Mucosa of rectum (tissue), 2 donors: ENCODE measurements at regions not wholly inside any gene's neighbourhood (a gene's known extent, or its start where the extent isn't known, plus 50 kb on each side); places are given as distances from the start of the nearest gene placed in this dataset.

Experiments
- H3K27ac ChIP-seq, 2 donors: one replicate each; pipeline ENCODE4 v1.7.0; 2013; ENCODE audit warnings: inconsistent platforms in 2 of 2, low read depth in 2 of 2, low read length in 2 of 2
- H3K27me3 ChIP-seq, 2 donors: one replicate each; pipeline ENCODE4 v1.7.0; 2013; ENCODE audit warnings: low read length in 2 of 2; ENCODE audit not compliant: control insufficient read depth in 2 of 2, insufficient read depth in 2 of 2
- H3K36me3 ChIP-seq, 2 donors: one replicate each; pipeline ENCODE4 v1.7.0; 2013; ENCODE audit warnings: low read length in 2 of 2; ENCODE audit not compliant: control insufficient read depth in 2 of 2, insufficient read depth in 2 of 2
- H3K4me1 ChIP-seq, 2 donors: one replicate each; pipeline ENCODE4 v1.7.0; 2013; ENCODE audit warnings: low read length in 2 of 2, mild to moderate bottlenecking in 1 of 2; ENCODE audit not compliant: control insufficient read depth in 2 of 2, insufficient read depth in 2 of 2
- H3K4me3 ChIP-seq, 2 donors: one replicate each; pipeline ENCODE4 v1.7.0; 2013; ENCODE audit warnings: low read length in 2 of 2
- H3K9ac ChIP-seq, 2 donors: one replicate each; pipeline ENCODE4 v1.7.0; 2013; ENCODE audit warnings: low read length in 2 of 2, low read depth in 1 of 2, mild to moderate bottlenecking in 1 of 2
- H3K9me3 ChIP-seq, 2 donors: one replicate each; pipeline ENCODE4 v1.7.0; 2013; ENCODE audit warnings: low read length in 2 of 2; ENCODE audit not compliant: control insufficient read depth in 2 of 2
- donor health status: healthy.
- donor health status: Normal muscosa, but diverticular disease.

DNA sequence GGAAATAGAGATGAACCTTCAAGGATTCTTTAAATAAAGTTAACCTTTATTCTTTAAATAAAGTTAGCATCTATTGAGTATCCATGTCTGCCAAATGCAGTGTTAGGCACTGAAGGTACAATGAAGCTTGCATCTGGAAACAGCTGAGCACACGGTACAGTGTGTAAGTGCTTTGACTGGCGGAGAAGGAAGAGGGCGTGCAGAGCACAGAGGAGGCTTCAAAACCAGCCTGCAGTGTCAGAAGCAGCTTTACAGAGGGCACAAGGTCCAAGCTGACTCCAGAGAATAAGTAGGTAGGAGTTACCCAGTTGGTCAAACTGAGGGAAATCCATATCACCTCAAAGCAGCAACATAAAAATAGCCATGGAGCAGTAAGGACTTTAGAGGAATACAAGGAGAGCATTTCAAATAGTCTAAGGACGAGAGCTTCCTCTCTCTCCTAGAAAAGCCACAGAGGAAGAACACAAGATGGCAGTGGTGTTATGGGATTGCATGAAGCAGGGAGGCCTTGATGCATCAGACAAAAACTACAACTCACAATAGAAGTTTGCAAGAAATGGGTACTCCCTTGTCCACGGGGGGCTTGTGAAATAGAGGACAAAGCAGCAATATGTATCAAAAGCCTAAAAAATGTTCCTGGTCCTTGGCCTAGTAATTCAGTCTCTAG, 60.3 kb upstream of the PPP2R3A start:
- Histone ChIP-seq H3K4me3 (no peak overlapping the region), H3K9ac (no peak overlapping the region), H3K4me1 (no peaks in the 10 kb centered on the region), H3K27ac (no peak overlapping the region), H3K36me3 (no peaks in the 10 kb centered on the region), H3K27me3 (no peaks in the 10 kb centered on the region), H3K9me3 (no peaks in the 10 kb centered on the region)

- H3K4me3 ChIP-seq = no peak overlapping the region
- no peaks in the 10 kb centered on the region for H3K27me3 ChIP-seq
- H3K27ac ChIP-seq = no peak overlapping the region
- no peak overlapping the region for H3K9ac ChIP-seq
- H3K9me3 ChIP-seq = no peaks in the 10 kb centered on the region
- H3K36me3 ChIP-seq = no peaks in the 10 kb centered on the region
- H3K4me1 ChIP-seq = no peaks in the 10 kb centered on the region
These were observed 57.9 kb upstream of the PPP2R3A start for GRCh38 chr3:135907422-135908165.

GRCh38 chr3:135908225-135908624, 57.3 kb upstream of the PPP2R3A start:
- Histone ChIP-seq H3K36me3 (no peaks in the 10 kb centered on the region), H3K9ac (no peak overlapping the region), H3K9me3 (no peaks in the 10 kb centered on the region), H3K27ac (no peak overlapping the region), H3K4me3 (no peak overlapping the region), H3K4me1 (no peaks in the 10 kb centered on the region), H3K27me3 (no peaks in the 10 kb centered on the region)

GRCh38 chr3:135908737-135909136, 56.8 kb upstream of the PPP2R3A start:
- Histone ChIP-seq H3K4me1 (no peaks in the 10 kb centered on the region), H3K27me3 (no peaks in the 10 kb centered on the region), H3K9me3 (no peaks in the 10 kb centered on the region), H3K9ac (no peak overlapping the region), H3K27ac (no peak overlapping the region), H3K36me3 (no peaks in the 10 kb centered on the region), H3K4me3 (no peak overlapping the region)

DNA sequence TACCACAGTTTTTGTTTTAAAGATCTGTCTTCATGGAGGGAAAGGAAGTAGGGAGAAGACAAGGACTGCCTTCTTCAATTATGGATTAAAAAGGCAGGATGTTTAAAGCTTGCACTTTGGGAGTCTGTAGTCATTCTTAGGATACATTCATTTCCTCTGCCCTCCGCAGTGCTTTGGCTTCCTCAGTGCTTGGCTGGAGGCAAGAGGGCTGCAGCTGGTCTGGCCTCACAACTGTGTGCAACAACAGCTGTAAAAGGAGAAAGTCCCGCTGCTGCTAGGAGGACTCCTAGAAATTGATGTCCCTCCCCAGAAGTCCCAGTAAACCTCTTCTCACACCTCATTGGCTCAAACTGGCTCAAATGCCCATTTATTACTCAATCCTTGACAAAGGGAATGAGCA, 54.4 kb upstream of the PPP2R3A start:
- no peak overlapping the region for H3K9ac ChIP-seq
- no peaks in the 10 kb centered on the region for H3K4me1 ChIP-seq
- H3K9me3 ChIP-seq = no peaks in the 10 kb centered on the region
- no peak overlapping the region for H3K27ac ChIP-seq
- H3K27me3 ChIP-seq = no peaks in the 10 kb centered on the region
- no peaks in the 10 kb centered on the region for H3K36me3 ChIP-seq
- H3K4me3 ChIP-seq = no peak overlapping the region

DNA sequence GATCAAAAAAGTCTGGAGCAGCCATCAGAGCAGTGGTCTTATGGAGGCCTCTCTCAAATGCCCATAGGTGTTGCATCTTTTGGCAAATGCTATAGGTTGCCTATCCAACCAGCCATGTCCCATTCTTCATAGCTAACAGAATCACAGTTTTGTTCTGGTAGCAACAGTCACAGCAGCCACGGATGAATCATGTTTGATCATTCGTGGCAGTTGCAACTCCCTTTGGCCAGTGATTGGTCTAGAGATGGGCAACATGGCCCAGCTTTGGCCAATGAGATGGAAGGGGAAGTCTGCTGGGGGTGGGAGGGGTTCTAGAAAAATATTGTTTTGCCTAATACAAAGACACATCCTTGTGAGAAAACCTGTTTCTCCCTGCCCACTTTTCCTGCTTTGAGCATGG, 50.3 kb upstream of the PPP2R3A start:
- no peaks in the 10 kb centered on the region for H3K36me3 ChIP-seq
- H3K4me1 ChIP-seq = no peaks in the 10 kb centered on the region
- H3K27ac ChIP-seq = no peak overlapping the region
- no peaks in the 10 kb centered on the region for H3K9me3 ChIP-seq
- peaks cover 0 to 1% of the 10 kb centered on the region in 2 donors for H3K27me3 ChIP-seq
- H3K9ac ChIP-seq = no peak overlapping the region
- no peak overlapping the region for H3K4me3 ChIP-seq
